Fibroblast of lung (primary cell): ENCODE measurements at regions not wholly inside any gene's neighbourhood (a gene's known extent, or its start where the extent isn't known, plus 50 kb on each side); places are given as distances from the start of the nearest gene placed in this dataset.

ENCODE experiments used
- DNase-seq, 2 donors: peaks; one replicate each; pipeline versions ENCODE4 v3.0.0 to v3.0.0-alpha.2; 2010; ENCODE audit warnings: low read depth in 2 of 2
- H2AFZ ChIP-seq: 2 replicates; pipeline ENCODE4 v1.5.1; 2012; ENCODE audit warnings: low read length, control low read depth, inconsistent platforms
- H3K27ac ChIP-seq: 2 replicates; pipeline ENCODE4 v1.5.1; 2011; ENCODE audit warnings: low read length, control low read depth; ENCODE audit not compliant: insufficient read depth
- H3K27me3 ChIP-seq: 2 replicates; pipeline ENCODE4 v1.5.1; 2011; ENCODE audit warnings: mild to moderate bottlenecking, low read length; ENCODE audit not compliant: control insufficient read depth, insufficient read depth
- H3K36me3 ChIP-seq: 2 replicates; pipeline ENCODE4 v1.5.1; 2011; ENCODE audit warnings: low read length; ENCODE audit not compliant: control insufficient read depth, insufficient read depth
- H3K4me1 ChIP-seq: 2 replicates; pipeline ENCODE4 v1.5.1; 2011; ENCODE audit warnings: low read length; ENCODE audit not compliant: control insufficient read depth, insufficient read depth; ENCODE audit errors: extremely low read depth
- H3K4me2 ChIP-seq: 2 replicates; pipeline ENCODE4 v1.5.1; 2011; ENCODE audit warnings: low read length, control low read depth; ENCODE audit not compliant: insufficient read depth; ENCODE audit errors: extremely low read depth
- H3K4me3 ChIP-seq, 4 experiments: fragments of 200-600 bp in 1 of 4; sonication (generic) in 1 of 4; replicated peaks in 1 of 4; 2 replicates each; pipeline ENCODE4 v1.5.1; 2011 to 2016; ENCODE audit warnings: low read length in 4 of 4, low read depth in 3 of 4, mild to moderate bottlenecking in 3 of 4, control low read depth in 2 of 4, inconsistent platforms in 1 of 4, mixed read lengths in 1 of 4; ENCODE audit not compliant: insufficient read depth in 1 of 4; ENCODE audit errors: control extremely low read depth in 1 of 4
- H3K79me2 ChIP-seq: 2 replicates; pipeline ENCODE4 v1.5.1; 2012; ENCODE audit warnings: mild to moderate bottlenecking, low read length, inconsistent platforms; ENCODE audit not compliant: control insufficient read depth, insufficient read depth
- H3K9ac ChIP-seq: 2 replicates; pipeline ENCODE4 v1.5.1; 2011; ENCODE audit warnings: mild to moderate bottlenecking, low read length, control low read depth; ENCODE audit not compliant: insufficient read depth
- H3K9me3 ChIP-seq: 2 replicates; pipeline ENCODE4 v1.5.1; 2012; ENCODE audit warnings: low read depth, low read length; ENCODE audit not compliant: control insufficient read depth, insufficient read depth
- H4K20me1 ChIP-seq: 2 replicates; pipeline ENCODE4 v1.5.1; 2011; ENCODE audit warnings: low read length; ENCODE audit not compliant: control insufficient read depth, insufficient read depth; ENCODE audit errors: extremely low read depth
- EZH2 ChIP-seq: IDR thresholded peaks from 2 replicates; pipeline ENCODE4 v1.5.1; 2012; ENCODE audit warnings: low read length, control low read depth, mild to moderate bottlenecking; ENCODE audit errors: missing control alignments
- TF ChIP-seq, protein P1 (sequence below), 2 donors: IDR thresholded peaks in 1 of 2; conservative IDR thresholded peaks in 1 of 2; 1 replicate in 1 of 2; 2 replicates in 1 of 2; pipeline ENCODE4 v1.5.1; 2011 to 2012; ENCODE audit warnings: low read length in 2 of 2, control low read depth in 1 of 2, inconsistent platforms in 1 of 2, low read depth in 1 of 2, mild to moderate bottlenecking in 1 of 2

DNA sequence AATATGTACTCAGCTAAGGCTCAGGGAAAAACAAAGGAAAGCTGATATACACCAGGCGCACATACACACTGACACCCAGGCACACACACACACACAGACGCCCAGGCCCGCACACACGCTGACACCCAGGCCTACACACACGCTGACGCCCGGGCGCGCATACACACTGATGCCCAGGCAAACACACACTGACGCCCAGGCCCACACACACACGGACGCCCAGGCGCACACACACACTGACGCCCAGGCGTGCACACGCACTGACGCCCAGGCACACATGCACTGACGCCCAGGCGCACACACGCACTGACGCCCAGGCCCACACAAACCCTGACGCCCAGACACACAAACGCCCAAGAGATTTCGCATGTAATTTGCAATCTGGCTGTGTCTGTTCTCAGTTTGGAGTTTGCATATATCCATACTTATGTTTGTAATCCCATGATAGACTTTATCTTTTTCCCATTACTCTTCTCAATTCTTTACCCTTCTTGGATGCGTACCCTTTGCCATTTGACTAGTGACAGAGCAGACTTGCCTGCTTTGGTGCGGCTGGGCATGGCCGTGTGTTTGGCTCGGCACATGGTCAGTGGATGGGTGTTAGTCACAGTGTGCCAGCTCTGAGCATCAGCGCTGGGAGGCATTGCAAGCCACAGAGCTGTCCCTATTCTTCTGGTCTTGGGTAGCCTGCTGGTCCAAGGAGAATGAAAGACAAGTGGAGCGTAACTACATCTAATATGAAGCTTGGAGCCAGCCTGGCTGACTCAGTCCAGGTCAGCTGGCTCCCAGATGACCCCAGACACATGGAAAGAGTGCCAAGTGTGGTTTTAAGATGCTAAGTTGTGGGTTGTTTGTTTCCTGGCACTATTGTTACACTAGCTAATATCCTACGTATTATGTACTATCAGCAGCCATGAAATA lies 632.4 kb upstream of the ZFP42 start:
- H3K4me2 ChIP-seq: no peak overlapping the region
- H3K79me2 ChIP-seq: no peaks in the 10 kb centered on the region
- TF ChIP-seq EZH2: no peak
- TF ChIP-seq, protein P1, sequence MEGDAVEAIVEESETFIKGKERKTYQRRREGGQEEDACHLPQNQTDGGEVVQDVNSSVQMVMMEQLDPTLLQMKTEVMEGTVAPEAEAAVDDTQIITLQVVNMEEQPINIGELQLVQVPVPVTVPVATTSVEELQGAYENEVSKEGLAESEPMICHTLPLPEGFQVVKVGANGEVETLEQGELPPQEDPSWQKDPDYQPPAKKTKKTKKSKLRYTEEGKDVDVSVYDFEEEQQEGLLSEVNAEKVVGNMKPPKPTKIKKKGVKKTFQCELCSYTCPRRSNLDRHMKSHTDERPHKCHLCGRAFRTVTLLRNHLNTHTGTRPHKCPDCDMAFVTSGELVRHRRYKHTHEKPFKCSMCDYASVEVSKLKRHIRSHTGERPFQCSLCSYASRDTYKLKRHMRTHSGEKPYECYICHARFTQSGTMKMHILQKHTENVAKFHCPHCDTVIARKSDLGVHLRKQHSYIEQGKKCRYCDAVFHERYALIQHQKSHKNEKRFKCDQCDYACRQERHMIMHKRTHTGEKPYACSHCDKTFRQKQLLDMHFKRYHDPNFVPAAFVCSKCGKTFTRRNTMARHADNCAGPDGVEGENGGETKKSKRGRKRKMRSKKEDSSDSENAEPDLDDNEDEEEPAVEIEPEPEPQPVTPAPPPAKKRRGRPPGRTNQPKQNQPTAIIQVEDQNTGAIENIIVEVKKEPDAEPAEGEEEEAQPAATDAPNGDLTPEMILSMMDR (conservative IDR thresholded peaks at IDR 0.05 in 1 of 2, IDR thresholded peaks at IDR 0.05 in 1 of 2; ENCODE audit: low read depth in 1 of 2, low read length in 2 of 2): no peak
- H2AFZ ChIP-seq: no peak overlapping the region
- no peak overlapping the region for H3K9ac ChIP-seq
- H4K20me1 ChIP-seq: no peaks in the 10 kb centered on the region
- H3K4me1 ChIP-seq: no peaks in the 10 kb centered on the region
- no peaks in the 10 kb centered on the region for H3K9me3 ChIP-seq
- peak in 1 of 2 donors; percentile 14 for DNase-seq
- H3K4me3 ChIP-seq: no peak overlapping the region
- no peaks in the 10 kb centered on the region for H3K36me3 ChIP-seq
- no peak overlapping the region for H3K27ac ChIP-seq
- H3K27me3 ChIP-seq: no peaks in the 10 kb centered on the region

DNA sequence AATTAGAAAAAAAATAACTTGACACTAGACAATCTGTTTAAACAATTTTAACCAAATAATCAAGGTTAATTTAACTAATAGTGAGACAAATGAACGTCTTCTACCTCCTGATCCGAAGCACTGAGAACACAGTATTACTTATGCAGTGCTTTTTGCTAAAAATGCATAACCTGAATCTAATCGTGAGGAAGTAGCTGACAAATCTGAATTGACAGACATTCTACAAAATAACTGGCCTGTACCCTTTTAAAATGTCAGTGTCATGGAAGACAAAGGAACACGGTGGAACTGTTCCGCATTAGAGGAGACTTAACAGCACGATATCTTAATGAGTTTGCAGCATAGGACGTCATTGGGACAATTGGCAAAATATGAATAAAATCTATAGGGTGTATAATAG lies 631.2 kb upstream of the ZFP42 start:
- Histone ChIP-seq H3K4me2 (no peak overlapping the region), H3K79me2 (no peaks in the 10 kb centered on the region), H3K9me3 (no peaks in the 10 kb centered on the region), H3K27me3 (no peaks in the 10 kb centered on the region), H3K9ac (no peak overlapping the region), H3K36me3 (no peaks in the 10 kb centered on the region), H2AFZ (no peak overlapping the region), H4K20me1 (no peaks in the 10 kb centered on the region), H3K27ac (no peak overlapping the region), H3K4me3 (no peak overlapping the region), H3K4me1 (no peaks in the 10 kb centered on the region)
- TF ChIP-seq EZH2: no peak
- TF ChIP-seq, protein P1 (conservative IDR thresholded peaks at IDR 0.05 in 1 of 2, IDR thresholded peaks at IDR 0.05 in 1 of 2; ENCODE audit: low read depth in 1 of 2, low read length in 2 of 2): no peak
- DNase-seq: no peak

DNA sequence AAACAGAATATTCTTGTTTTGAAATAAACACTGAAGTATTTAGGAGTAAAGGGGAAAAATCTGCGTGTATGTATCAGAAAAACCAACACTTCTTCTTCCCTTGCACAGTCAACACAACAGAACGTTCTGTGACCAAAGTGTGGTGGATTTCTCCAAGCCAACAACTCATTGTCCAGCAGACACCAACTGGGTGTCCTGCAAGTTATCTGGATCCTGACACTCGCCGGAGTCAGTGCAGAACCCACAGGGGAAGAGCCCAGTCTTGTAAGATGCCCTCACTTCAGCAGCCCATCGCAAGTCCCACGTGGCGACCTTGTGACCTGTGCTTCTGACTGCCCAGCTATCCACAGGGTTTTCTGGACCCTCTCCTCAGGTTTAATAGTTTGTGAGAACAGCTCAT lies 630.7 kb upstream of the ZFP42 start:
- no peak for TF ChIP-seq EZH2
- TF ChIP-seq, protein P1 (conservative IDR thresholded peaks at IDR 0.05 in 1 of 2, IDR thresholded peaks at IDR 0.05 in 1 of 2; ENCODE audit: low read depth in 1 of 2, low read length in 2 of 2): no peak
- DNase-seq: no peak
- Histone ChIP-seq H3K4me1 (no peaks in the 10 kb centered on the region), H3K9me3 (no peaks in the 10 kb centered on the region), H4K20me1 (no peaks in the 10 kb centered on the region), H3K4me2 (no peak overlapping the region), H2AFZ (no peak overlapping the region), H3K4me3 (no peak overlapping the region), H3K36me3 (no peaks in the 10 kb centered on the region), H3K27ac (no peak overlapping the region), H3K27me3 (no peaks in the 10 kb centered on the region), H3K9ac (no peak overlapping the region), H3K79me2 (no peaks in the 10 kb centered on the region)
